Testis (tissue), 2 donors: ENCODE measurements at regions not wholly inside any gene's neighbourhood (a gene's known extent, or its start where the extent isn't known, plus 50 kb on each side); places are given as distances from the start of the nearest gene placed in this dataset.

Experiments
- DNase-seq: peaks from one replicate; pipeline ENCODE4 v3.0.0-alpha.2; 2019
- H3K27ac ChIP-seq, 2 donors: fragments of 200-600 bp; sonication (generic); one replicate each; pipeline ENCODE4 v1.5.1; 2019
- H3K27me3 ChIP-seq: fragments of 200-600 bp; sonication (generic); one replicate; pipeline ENCODE4 v1.5.1; 2019
- H3K36me3 ChIP-seq: fragments of 200-600 bp; sonication (generic); one replicate; pipeline ENCODE4 v1.5.1; 2017; ENCODE audit warnings: low read depth; ENCODE audit errors: missing control alignments
- H3K4me1 ChIP-seq: fragments of 200-600 bp; sonication (generic); one replicate; pipeline ENCODE4 v1.5.1; 2019
- H3K4me3 ChIP-seq, 2 donors: fragments of 200-600 bp; sonication (generic); one replicate each; pipeline ENCODE4 v1.5.1; 2017 to 2019
- H3K9me3 ChIP-seq: fragments of 200-600 bp; sonication (generic); one replicate; pipeline ENCODE4 v1.5.1; 2017
- POLR2A ChIP-seq: fragments of 450-650 bp; IDR thresholded peaks from one replicate; pipeline ENCODE4 v1.6.1; 2017; ENCODE audit warnings: antibody characterized with exemption, mild to moderate bottlenecking, moderate library complexity
- WGBS, 2 donors: methylation state at CpG; one replicate each; pipeline ENCODE4 v1.1.5; 2018; 5-methylcytosine and 5-hydroxymethylcytosine counted together
- intact Hi-C: fragments of 100-400 bp; cut with DNase I; formaldehyde crosslinking; loops from one replicate; pipeline ENCODE4 v1.15.1; 2023; ENCODE audit warnings: low total_unique reads
- TF ChIP-seq, protein P1 (sequence below), 3 experiments: fragments of 450-650 bp in 2 of 3; fragments of 200-600 bp in 1 of 3; sonication (generic) in 1 of 3; IDR thresholded peaks; one replicate each; pipeline ENCODE4 v1.5.1; 2016 to 2019; ENCODE audit warnings: antibody characterized with exemption in 3 of 3, mild to moderate bottlenecking in 2 of 3, moderate library complexity in 1 of 3

DNA sequence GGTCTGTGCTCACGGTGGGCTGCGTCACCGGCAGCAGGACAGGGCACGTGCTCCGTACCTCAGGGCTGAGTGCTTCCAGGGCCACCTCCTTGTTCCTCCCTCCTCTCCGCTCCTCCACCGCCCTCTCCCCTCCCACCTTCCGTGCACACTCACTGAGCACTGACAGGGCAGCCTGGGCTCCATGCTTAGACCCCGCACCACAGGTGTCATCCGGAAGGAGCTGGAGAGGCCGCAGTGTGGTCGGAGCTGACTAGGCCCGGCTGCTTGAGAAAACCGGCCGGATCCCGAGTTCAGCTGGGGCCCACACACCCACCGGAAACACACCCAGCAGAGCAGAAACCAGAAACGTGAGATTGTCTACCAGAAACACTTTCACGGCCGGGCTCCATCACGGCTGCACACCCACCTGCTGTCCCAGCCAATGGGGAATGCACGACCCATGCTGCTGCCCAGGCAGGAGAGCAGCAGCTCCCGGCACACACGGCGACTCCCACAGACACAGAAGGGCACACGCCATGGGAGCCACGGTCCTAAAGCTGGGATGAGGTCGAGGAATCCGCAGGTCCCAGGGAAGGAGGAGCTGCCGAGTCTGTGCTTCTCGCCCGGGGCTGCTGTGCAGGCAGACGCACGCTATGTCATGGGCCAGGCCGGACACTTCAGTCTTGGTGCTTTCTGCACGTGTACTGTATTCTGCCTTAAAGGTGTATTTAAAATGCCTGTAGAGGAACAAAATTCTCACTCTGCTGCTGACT is 55.0 kb upstream of the ZNF469 start:
- 89 to 93% methylated on average over 15 to 28 of the region's 36 CpGs for WGBS, 2 donors
- TF ChIP-seq POLR2A = no peak
- TF ChIP-seq, protein P1, sequence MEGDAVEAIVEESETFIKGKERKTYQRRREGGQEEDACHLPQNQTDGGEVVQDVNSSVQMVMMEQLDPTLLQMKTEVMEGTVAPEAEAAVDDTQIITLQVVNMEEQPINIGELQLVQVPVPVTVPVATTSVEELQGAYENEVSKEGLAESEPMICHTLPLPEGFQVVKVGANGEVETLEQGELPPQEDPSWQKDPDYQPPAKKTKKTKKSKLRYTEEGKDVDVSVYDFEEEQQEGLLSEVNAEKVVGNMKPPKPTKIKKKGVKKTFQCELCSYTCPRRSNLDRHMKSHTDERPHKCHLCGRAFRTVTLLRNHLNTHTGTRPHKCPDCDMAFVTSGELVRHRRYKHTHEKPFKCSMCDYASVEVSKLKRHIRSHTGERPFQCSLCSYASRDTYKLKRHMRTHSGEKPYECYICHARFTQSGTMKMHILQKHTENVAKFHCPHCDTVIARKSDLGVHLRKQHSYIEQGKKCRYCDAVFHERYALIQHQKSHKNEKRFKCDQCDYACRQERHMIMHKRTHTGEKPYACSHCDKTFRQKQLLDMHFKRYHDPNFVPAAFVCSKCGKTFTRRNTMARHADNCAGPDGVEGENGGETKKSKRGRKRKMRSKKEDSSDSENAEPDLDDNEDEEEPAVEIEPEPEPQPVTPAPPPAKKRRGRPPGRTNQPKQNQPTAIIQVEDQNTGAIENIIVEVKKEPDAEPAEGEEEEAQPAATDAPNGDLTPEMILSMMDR (IDR thresholded peaks at IDR 0.05) = no peak
- H3K9me3 ChIP-seq = no peaks in the 10 kb centered on the region
- DNase-seq = no peak
- intact Hi-C loops = no loop called here
- peaks cover 6% of the 10 kb centered on the region for H3K4me1 ChIP-seq
- H3K27me3 ChIP-seq = no peaks in the 10 kb centered on the region
- H3K4me3 ChIP-seq = no peak overlapping the region
- no peaks in the 10 kb centered on the region for H3K36me3 ChIP-seq
- no peak overlapping the region for H3K27ac ChIP-seq

DNA sequence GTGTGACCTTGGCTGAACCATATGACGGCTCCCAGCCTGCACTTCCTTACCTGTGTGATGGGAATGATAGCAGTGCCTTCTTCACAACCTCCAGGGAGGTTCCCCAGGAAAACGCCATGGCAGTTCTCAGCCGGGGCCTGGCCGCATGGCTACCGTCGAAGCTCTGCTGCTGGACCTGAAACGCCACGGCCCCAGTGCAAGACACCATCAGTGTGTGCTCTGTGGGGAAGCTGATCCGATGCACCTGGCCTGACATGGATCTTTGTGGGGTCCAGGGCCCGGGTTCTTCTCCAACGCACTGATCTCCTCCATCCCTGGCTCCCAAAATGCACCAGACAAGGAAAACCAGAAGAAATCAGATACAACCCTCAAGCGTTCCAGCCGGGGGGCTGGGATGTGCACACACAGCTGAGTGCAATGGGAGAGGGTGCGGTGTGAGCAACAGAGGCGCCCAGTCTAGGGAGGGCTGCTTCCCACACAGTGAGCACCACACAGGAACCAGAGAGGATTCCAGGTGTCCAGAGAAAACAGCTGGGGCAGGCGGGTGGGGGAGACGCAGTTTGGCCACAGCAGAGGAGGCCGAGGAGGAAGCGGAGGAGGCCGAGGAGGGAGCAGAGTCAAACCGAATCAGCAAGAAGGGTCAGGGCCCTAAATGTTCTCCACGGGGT is 54.3 kb upstream of the ZNF469 start:
- no peak overlapping the region for H3K27ac ChIP-seq
- 88% methylated on average over 17 to 22 of the region's 22 CpGs for WGBS, 2 donors
- intact Hi-C loops = no loop called here

DNA sequence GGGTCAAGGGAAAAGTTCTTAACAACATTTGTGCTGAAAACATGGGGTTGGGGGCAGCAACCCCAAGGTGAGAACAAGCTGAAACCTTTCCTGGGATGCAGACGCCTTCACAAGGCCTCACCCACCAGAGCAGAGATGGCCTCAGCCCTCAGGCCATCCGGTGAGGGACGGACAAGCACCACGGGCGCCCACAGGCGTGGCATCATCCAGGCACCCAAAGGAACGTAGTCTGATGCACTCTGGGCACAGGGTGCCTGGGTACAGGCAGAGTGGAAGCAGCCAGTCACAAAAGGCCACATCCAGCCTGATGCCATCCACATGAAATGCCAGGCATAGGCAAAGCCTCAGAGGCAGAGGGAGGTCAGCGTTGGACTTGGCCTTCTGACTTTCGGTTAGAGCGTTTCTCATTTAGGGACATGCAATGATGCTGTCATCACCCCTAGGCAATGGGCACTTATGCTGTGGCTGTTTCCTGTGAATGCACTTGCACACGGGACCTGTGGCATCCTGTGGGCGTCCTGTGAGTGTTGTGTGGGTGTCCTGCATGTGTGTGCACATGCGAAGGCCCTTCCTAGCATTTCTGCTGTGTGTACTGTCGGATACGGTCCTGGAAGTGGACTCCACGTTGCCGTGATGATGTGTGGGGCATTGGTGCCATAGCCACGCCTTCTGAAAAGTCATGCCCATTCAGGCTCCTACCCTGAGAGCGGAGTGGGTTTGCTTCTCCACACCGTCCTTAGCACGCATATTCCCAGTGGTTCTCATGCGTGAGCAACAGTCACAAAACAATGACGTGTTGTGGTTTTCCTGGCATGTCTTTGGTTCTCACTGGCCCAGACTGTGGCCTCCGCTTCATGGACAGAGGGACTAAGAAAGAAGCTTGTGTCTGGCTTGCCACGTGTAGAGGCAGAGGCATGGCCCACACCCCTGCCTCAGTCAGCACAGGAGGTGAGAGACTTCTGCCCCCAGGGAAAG is 52.7 kb upstream of the ZNF469 start:
- H3K36me3 ChIP-seq = no peaks in the 10 kb centered on the region
- intact Hi-C loops = no loop called here
- DNase-seq = no peak
- H3K4me1 ChIP-seq = peaks cover 9% of the 10 kb centered on the region
- H3K9me3 ChIP-seq = no peaks in the 10 kb centered on the region
- WGBS, 2 donors = 92 to 94% methylated on average over 22 to 25 of the region's 25 CpGs
- no peak overlapping the region for H3K4me3 ChIP-seq
- H3K27ac ChIP-seq = no peak overlapping the region
- no peaks in the 10 kb centered on the region for H3K27me3 ChIP-seq
- TF ChIP-seq, protein P1 (IDR thresholded peaks at IDR 0.05) = no peak
- TF ChIP-seq POLR2A = no peak

More for the DNA sequence above, 54.3 kb upstream of the ZNF469 start:
- DNase-seq = no peak
- Histone ChIP-seq H3K36me3 (no peaks in the 10 kb centered on the region), H3K27me3 (no peaks in the 10 kb centered on the region), H3K9me3 (no peaks in the 10 kb centered on the region), H3K4me3 (no peak overlapping the region), H3K4me1 (peaks cover 9% of the 10 kb centered on the region)
- TF ChIP-seq, protein P1 (IDR thresholded peaks at IDR 0.05) = no peak
- TF ChIP-seq POLR2A = no peak

DNA sequence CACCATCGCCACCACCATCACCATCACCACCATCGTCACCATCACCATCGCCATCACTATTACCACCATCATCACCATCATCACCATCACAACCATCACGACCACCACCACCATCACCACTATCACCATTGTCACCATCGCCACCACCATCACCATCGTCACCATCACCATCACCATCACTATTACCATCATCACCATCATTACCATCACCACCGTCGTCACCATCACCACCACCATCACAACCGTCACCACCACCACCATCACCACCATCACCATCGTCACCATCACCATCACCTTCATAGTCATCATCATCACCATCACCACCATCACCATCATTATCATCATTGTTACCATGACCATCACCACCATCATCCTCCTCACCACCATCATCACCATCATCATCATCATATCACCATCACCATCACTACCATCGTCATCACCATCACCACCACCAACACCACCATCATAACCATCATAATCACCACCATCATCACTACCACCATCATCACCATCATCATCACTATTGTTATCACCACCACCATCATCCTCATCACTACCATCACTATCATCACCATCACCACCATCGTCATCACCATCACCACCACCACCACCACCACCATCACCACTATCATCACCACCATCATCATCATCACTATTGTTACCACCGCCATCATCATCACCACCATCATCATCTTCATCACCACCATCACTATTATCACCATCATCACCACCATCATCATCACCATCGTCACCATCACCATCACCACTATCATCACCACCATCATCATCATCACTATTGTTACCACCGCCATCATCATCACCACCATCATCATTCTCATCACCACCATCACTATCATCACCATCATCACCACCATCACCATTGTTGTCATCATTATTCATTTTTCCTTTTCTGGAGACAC is 51.5 kb upstream of the ZNF469 start:
- H3K4me1 ChIP-seq = peaks cover 9% of the 10 kb centered on the region
- WGBS, 2 donors = 95 to 97% methylated on average over 15 of the region's 15 CpGs
- intact Hi-C loops = no loop called here
- H3K36me3 ChIP-seq = no peaks in the 10 kb centered on the region
- no peaks in the 10 kb centered on the region for H3K27me3 ChIP-seq
- H3K9me3 ChIP-seq = no peaks in the 10 kb centered on the region
- no peak overlapping the region for H3K4me3 ChIP-seq
- peak overlapping the region; percentile 25 to 31 for H3K27ac ChIP-seq
- no peak for DNase-seq
- TF ChIP-seq POLR2A = no peak
- TF ChIP-seq, protein P1 (IDR thresholded peaks at IDR 0.05) = no peak
